ENCODE measurements at regions not wholly inside any gene's neighbourhood (a gene's known extent, or its start where the extent isn't known, plus 50 kb on each side); places are given as distances from the start of the nearest gene placed in this dataset.
"Not testable (repeated sequence)": the region's sequence is repeated elsewhere in the genome, so short reads cannot be mapped to it uniquely, and the experiment has no call there.

GRCh38 chr7:146057958-146058357, 58.6 kb upstream of the CNTNAP2 start:
- TF ChIP-seq TAF1 (IDR thresholded peaks at IDR 0.05; ENCODE audit: borderline replicate concordance, low read depth, low read length) (no peak), POLR2AphosphoS5 (IDR thresholded peaks at IDR 0.05; ENCODE audit: low read depth, low read length) (no peak), POLR2A (IDR thresholded peaks at IDR 0.05; ENCODE audit: low read depth, low read length) (no peak)
- DNase-seq (ENCODE audit: insufficient read length): no peak
- no peak for FAIRE-seq

DNA sequence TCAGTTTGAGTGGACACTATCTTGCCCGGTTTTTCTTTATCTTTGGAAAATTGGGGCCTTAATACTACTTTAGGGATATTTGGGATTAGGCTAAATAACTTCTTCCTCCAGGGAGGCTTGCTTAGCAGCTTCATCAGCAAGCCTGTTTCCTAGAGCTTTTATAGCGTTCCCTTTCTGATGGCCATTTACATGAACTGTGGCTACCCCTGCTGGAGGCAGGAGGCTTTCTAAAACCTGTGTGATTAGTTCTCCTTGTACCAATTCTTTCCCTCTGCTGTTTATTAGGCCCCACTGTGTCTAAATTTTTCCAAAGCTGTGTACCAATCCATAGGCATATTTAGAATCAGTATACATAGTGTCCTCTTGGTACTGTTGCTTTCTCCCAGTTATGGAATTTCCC, 61.7 kb upstream of the CNTNAP2 start:
- FAIRE-seq (no peak), DNase-seq (ENCODE audit: insufficient read length) (no peak)
- TF ChIP-seq TAF1 (IDR thresholded peaks at IDR 0.05; ENCODE audit: borderline replicate concordance, low read depth, low read length) (no peak), POLR2AphosphoS5 (IDR thresholded peaks at IDR 0.05; ENCODE audit: low read depth, low read length) (no peak), POLR2A (IDR thresholded peaks at IDR 0.05; ENCODE audit: low read depth, low read length) (no peak)

DNA sequence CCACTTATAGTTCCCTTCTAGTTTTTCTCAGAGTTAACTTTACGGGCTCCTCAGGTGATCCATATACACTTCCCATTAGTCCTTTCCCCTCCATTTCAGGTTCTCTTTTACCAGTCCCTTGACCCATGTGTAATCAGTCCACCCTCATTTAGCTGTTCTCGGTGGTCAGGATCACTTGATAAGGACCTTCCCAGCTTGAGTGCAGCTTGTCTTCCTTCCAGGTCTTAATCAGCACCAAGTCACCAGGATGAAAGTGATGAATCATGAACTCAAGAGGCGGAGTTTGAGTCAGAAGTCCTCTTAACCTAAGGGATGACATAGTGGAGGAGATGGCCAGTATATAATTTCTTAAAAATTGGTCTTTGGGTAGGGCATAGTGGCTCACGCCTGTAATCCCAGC, 63.1 kb upstream of the CNTNAP2 start:
- no peak for DNase-seq (ENCODE audit: insufficient read length)
- TF ChIP-seq TAF1 (IDR thresholded peaks at IDR 0.05; ENCODE audit: borderline replicate concordance, low read depth, low read length): no peak
- TF ChIP-seq POLR2A (IDR thresholded peaks at IDR 0.05; ENCODE audit: low read depth, low read length): no peak
- no peak for TF ChIP-seq POLR2AphosphoS5 (IDR thresholded peaks at IDR 0.05; ENCODE audit: low read depth, low read length)

GRCh38 chr7:146043310-146043709, 73.3 kb upstream of the CNTNAP2 start:
- not testable (repeated sequence) for FAIRE-seq; DNase-seq (ENCODE audit: insufficient read length)

More for the DNA sequence above, 63.1 kb upstream of the CNTNAP2 start:
- FAIRE-seq: no peak

DNA sequence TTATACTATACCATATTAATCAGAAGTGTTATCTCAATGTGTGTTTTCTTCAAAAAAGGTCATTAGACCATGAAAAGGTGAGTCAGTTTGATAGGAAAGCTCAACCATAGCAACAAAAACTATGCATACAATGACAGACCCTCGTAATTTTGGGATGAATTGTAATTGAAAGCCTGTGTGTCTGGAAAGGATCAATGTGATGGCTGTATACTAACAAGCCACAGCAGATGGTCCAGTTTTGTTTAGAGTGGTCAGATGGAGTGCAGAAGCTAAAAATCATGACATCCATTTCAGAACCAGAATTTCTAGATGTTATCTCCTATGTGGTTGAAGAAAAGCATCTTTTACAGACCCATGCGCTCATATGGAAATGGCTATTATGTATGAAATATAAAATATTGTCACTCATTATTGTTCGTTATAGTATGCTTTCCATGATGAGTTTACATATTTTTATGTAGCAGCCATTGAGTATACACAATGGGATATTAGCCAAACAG, 88.3 kb upstream of the CNTNAP2 start:
- no peak for FAIRE-seq
- no peak for TF ChIP-seq TAF1 (IDR thresholded peaks at IDR 0.05; ENCODE audit: borderline replicate concordance, low read depth, low read length)
- TF ChIP-seq POLR2A (IDR thresholded peaks at IDR 0.05; ENCODE audit: low read depth, low read length): no peak
- TF ChIP-seq POLR2AphosphoS5 (IDR thresholded peaks at IDR 0.05; ENCODE audit: low read depth, low read length): no peak
- no peak for DNase-seq (ENCODE audit: insufficient read length)

DNA sequence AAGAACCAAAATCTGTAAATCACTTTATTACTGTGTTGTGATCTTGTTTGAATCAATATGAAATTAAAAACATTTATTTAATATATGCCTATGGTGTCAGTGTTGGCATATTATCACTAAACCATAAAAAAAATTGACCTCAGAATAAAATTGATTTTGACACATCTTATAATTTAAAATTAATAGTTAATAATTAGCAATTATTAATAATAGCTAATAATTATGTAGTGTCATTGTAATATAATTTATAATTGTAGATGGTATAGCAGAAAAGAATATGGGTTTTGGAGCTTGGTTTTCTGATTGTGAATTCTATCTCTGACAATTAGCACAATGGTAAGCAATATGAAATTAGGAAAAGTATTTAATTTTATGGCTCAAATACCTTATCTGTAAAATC, 89.4 kb upstream of the CNTNAP2 start:
- no peak for TF ChIP-seq POLR2AphosphoS5 (IDR thresholded peaks at IDR 0.05; ENCODE audit: low read depth, low read length)
- TF ChIP-seq TAF1 (IDR thresholded peaks at IDR 0.05; ENCODE audit: borderline replicate concordance, low read depth, low read length): no peak
- no peak for TF ChIP-seq POLR2A (IDR thresholded peaks at IDR 0.05; ENCODE audit: low read depth, low read length)
- FAIRE-seq: no peak
- no peak for DNase-seq (ENCODE audit: insufficient read length)

DNA sequence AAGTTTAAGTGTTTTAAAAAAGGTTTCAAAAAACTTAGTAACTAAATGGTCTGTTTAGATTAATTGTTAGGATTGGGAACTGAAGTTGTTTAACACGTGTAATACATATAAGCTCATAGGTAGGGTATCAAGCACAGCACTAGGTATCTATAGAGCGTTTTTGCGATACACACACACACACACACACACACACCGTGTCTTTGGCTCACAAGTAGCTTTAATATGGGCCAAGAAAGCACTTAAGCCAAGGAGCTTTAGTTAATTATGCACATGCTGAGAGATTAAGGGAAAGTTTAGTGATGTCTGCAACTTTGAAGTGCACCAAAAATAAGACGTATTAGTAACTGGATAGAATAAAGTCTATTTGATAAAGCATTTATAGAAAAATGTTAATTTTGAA, 93.8 kb upstream of the CNTNAP2 start:
- no peak for DNase-seq (ENCODE audit: insufficient read length)
- no peak for TF ChIP-seq POLR2AphosphoS5 (IDR thresholded peaks at IDR 0.05; ENCODE audit: low read depth, low read length)
- no peak for TF ChIP-seq TAF1 (IDR thresholded peaks at IDR 0.05; ENCODE audit: borderline replicate concordance, low read depth, low read length)
- no peak for TF ChIP-seq POLR2A (IDR thresholded peaks at IDR 0.05; ENCODE audit: low read depth, low read length)
- FAIRE-seq: no peak

- DNase-seq (ENCODE audit: insufficient read length): not testable (repeated sequence)
Observed at GRCh38 chr7:146019041-146020004, 97.3 kb upstream of the CNTNAP2 start.

GRCh38 chr7:146017366-146017765, 99.2 kb upstream of the CNTNAP2 start:
- FAIRE-seq; DNase-seq (ENCODE audit: insufficient read length): not testable (repeated sequence)

More at GRCh38 chr7:146019041-146020004, 97.3 kb upstream of the CNTNAP2 start:
- FAIRE-seq: not testable (repeated sequence)

DNA sequence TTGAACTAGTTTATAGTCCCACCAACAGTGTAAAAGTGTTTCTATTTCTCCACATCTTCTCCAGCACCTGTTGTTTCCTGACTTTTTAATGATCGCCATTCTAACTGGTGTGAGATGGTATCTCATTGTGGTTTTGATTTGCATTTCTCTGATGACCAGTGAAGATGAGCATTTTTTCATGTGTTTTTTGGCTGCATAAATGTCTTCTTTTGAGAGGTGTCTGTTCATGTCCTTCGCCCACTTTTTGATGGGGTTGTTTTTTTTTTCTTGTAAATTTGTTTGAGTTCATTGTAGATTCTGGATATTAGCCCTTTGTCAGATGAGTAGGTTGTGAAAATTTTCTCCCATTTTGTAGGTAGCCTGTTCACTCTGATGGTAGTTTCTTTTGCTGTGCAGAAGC, 102.4 kb upstream of the CNTNAP2 start:
- not testable (repeated sequence) for DNase-seq (ENCODE audit: insufficient read length); FAIRE-seq

DNA sequence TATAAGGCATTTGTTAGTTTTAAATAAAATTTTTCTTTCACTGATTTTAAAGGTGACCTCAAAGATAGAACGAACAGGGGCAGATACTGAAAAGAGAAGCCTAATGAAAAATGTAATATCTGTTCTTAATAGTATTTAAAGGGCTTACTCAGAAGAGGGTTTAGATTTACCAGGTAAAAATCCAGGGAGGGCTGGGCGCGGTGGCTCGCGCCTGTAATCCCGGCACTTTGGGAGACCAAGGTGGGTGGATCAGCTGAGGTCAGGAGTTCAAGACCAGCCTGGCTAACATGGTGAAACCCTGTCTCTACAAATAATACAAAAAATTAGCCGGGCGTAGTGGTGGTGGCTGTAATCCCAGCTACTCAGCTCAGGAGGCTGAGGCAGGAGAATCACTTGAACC, 108.3 kb upstream of the CNTNAP2 start:
- FAIRE-seq (no peak), DNase-seq (ENCODE audit: insufficient read length) (no peak)
- no peak for TF ChIP-seq POLR2A (IDR thresholded peaks at IDR 0.05; ENCODE audit: low read depth, low read length)
- TF ChIP-seq POLR2AphosphoS5 (IDR thresholded peaks at IDR 0.05; ENCODE audit: low read depth, low read length): no peak

DNA sequence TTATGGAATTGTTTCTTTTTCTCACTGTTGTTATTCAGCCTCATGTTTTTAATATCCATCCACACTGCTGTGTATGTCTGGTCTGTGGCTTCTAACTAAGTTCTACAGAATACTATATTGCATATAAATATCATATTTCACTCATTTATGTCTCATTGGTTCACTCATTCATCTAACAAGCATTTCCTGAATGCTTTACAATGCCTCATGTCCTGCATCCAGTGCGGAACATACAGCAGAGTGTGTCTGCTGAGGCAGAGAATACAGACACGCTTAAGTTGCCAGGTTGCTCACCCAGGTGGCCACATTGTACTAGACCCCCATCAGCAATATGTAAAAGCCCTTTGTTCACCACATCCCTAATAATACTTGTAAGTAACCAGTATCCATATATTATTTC, 111.8 kb upstream of the CNTNAP2 start:
- TF ChIP-seq POLR2A (IDR thresholded peaks at IDR 0.05; ENCODE audit: low read depth, low read length): no peak
- TF ChIP-seq POLR2AphosphoS5 (IDR thresholded peaks at IDR 0.05; ENCODE audit: low read depth, low read length): no peak
- TF ChIP-seq TAF1 (IDR thresholded peaks at IDR 0.05; ENCODE audit: borderline replicate concordance, low read depth, low read length): no peak
- FAIRE-seq (no peak), DNase-seq (ENCODE audit: insufficient read length) (no peak)
